Stimulated activated CD8-positive, alpha-beta memory T cell treated with anti-CD3 and anti-CD28 coated beads, Interleukin-2, amount 100 ng/mL, for 1 hour (primary cell): ENCODE measurements at regions not wholly inside any gene's neighbourhood (a gene's known extent, or its start where the extent isn't known, plus 50 kb on each side); places are given as distances from the start of the nearest gene placed in this dataset.
"Not testable (repeated sequence)": the region's sequence is repeated elsewhere in the genome, so short reads cannot be mapped to it uniquely, and the experiment has no call there.

Source experiments
- DNase-seq, 2 donors: peaks; one replicate each; pipeline ENCODE4 v3.0.0-alpha.2; 2020; ENCODE audit warnings: low read depth in 2 of 2

- peak in 1 of 2 donors; percentile 59 for DNase-seq
Measured at GRCh38 chr14:105999361-106000028, 473.1 kb downstream of the TMEM121 start.

- not testable (repeated sequence) for DNase-seq
Measured at GRCh38 chr14:106000029-106000511, 473.7 kb downstream of the TMEM121 start.

- DNase-seq, result not testable (repeated sequence)
Measured at GRCh38 chr14:106001277-106001676, 474.9 kb downstream of the TMEM121 start.

- no peak for DNase-seq
Measured at GRCh38 chr14:106003351-106003750, 477.0 kb downstream of the TMEM121 start.

- peak in 1 of 2 donors; percentile 52 for DNase-seq
Measured at GRCh38 chr14:106004937-106005795, 478.8 kb downstream of the TMEM121 start.

GRCh38 chr14:106006043-106006442 lies 479.7 kb downstream of the TMEM121 start:
- DNase-seq, result peak in 1 of 2 donors; percentile 40

GRCh38 chr14:106006716-106007115 lies 480.3 kb downstream of the TMEM121 start:
- not testable (repeated sequence) for DNase-seq

GRCh38 chr14:106010783-106011182 lies 484.4 kb downstream of the TMEM121 start:
- no peak for DNase-seq

GRCh38 chr14:106011631-106012360 lies 485.4 kb downstream of the TMEM121 start:
- DNase-seq, result peak; percentile 50 to 73

- not testable (repeated sequence) for DNase-seq
Measured at GRCh38 chr14:106012361-106012725, 486.0 kb downstream of the TMEM121 start.

- no peak for DNase-seq
Measured at GRCh38 chr14:106013879-106014376, 487.5 kb downstream of the TMEM121 start.

GRCh38 chr14:106017952-106018351 lies 491.6 kb downstream of the TMEM121 start:
- not testable (repeated sequence) for DNase-seq

- DNase-seq, result no peak
Measured at GRCh38 chr14:106021832-106022231, 495.4 kb downstream of the TMEM121 start.

GRCh38 chr14:106022648-106023047 lies 496.3 kb downstream of the TMEM121 start:
- not testable (repeated sequence) for DNase-seq

- no peak for DNase-seq
Measured at GRCh38 chr14:106023411-106023810, 497.0 kb downstream of the TMEM121 start.

GRCh38 chr14:106024983-106025604 lies 498.7 kb downstream of the TMEM121 start:
- peak in 1 of 2 donors; percentile 9 for DNase-seq

- DNase-seq, result no peak
Measured at GRCh38 chr14:106026026-106026425, 499.6 kb downstream of the TMEM121 start.

- not testable (repeated sequence) for DNase-seq
Measured at GRCh38 chr14:106027759-106028158, 501.4 kb downstream of the TMEM121 start.

- no peak for DNase-seq
Measured at GRCh38 chr14:106029959-106030358, 503.6 kb downstream of the TMEM121 start.

GRCh38 chr14:106037380-106037779 lies 511.0 kb downstream of the TMEM121 start:
- DNase-seq, result no peak

- DNase-seq, result no peak
Measured at GRCh38 chr14:106038263-106038662, 511.9 kb downstream of the TMEM121 start.
